NT2/D1 (cell line): ENCODE measurements at regions not wholly inside any gene's neighbourhood (a gene's known extent, or its start where the extent isn't known, plus 50 kb on each side); places are given as distances from the start of the nearest gene placed in this dataset.

Experiments used
- SUZ12 ChIP-seq: IDR thresholded peaks from 2 replicates; pipeline ENCODE4 v1.6.1; 2011; ENCODE audit not compliant: insufficient read length, insufficient read depth; ENCODE audit errors: extremely low read depth
- YY1 ChIP-seq: IDR thresholded peaks from 2 replicates; pipeline ENCODE4 v1.6.1; 2011; ENCODE audit not compliant: insufficient read length, insufficient read depth
- ZNF274 ChIP-seq: IDR thresholded peaks from 2 replicates; pipeline ENCODE4 v1.6.1; 2011; ENCODE audit warnings: mild to moderate bottlenecking, low read depth, low read length

- no peak for TF ChIP-seq YY1
- no peak for TF ChIP-seq SUZ12
- TF ChIP-seq ZNF274: no peak
Measured at GRCh38 chr3:30081904-30082303, 524.5 kb upstream of the TGFBR2 start.
